ENCODE measurements at regions not wholly inside any gene's neighbourhood (a gene's known extent, or its start where the extent isn't known, plus 50 kb on each side); places are given as distances from the start of the nearest gene placed in this dataset.

GRCh38 chr10:43891241-43891640, 242.6 kb upstream of the ZNF32 start:
- H2AFZ ChIP-seq (ENCODE audit: low read depth), result no peak overlapping the region
- no peaks in the 10 kb centered on the region for H3K27me3 ChIP-seq (ENCODE audit: insufficient read depth)
- H3K36me3 ChIP-seq (replicated peaks in 1 of 2; ENCODE audit: control insufficient read depth in 1 of 2, insufficient read depth in 2 of 2, low read length in 1 of 2), result no peaks in the 10 kb centered on the region
- H3K27ac ChIP-seq (ENCODE audit: low read depth in 2 of 2, low read length in 1 of 2), result no peak overlapping the region
- TF ChIP-seq SIN3A (IDR thresholded peaks at IDR 0.05; ENCODE audit: borderline replicate concordance, low read depth, low read length), result no peak
- TF ChIP-seq, protein P1, sequence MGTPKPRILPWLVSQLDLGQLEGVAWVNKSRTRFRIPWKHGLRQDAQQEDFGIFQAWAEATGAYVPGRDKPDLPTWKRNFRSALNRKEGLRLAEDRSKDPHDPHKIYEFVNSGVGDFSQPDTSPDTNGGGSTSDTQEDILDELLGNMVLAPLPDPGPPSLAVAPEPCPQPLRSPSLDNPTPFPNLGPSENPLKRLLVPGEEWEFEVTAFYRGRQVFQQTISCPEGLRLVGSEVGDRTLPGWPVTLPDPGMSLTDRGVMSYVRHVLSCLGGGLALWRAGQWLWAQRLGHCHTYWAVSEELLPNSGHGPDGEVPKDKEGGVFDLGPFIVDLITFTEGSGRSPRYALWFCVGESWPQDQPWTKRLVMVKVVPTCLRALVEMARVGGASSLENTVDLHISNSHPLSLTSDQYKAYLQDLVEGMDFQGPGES (IDR thresholded peaks at IDR 0.05; ENCODE audit: low read depth, low read length), result no peak
- no peak for TF ChIP-seq FOXM1 (IDR thresholded peaks at IDR 0.05; ENCODE audit: low read depth)
- no peak for TF ChIP-seq TEAD4 (IDR thresholded peaks at IDR 0.05; ENCODE audit: borderline replicate concordance, insufficient read depth)
- TF ChIP-seq CTCF (IDR thresholded peaks at IDR 0.05), result no peak
- no peak for TF ChIP-seq RXRA (IDR thresholded peaks at IDR 0.05; ENCODE audit: borderline replicate concordance, low read depth)
- no peak for TF ChIP-seq NFIC (IDR thresholded peaks at IDR 0.05; ENCODE audit: borderline replicate concordance)
- no peak for TF ChIP-seq ZBTB33 (IDR thresholded peaks at IDR 0.05; ENCODE audit: borderline replicate concordance, low read depth)
- no peak for TF ChIP-seq MAX (IDR thresholded peaks at IDR 0.05; ENCODE audit: low read depth)
- no peak for TF ChIP-seq JUND (IDR thresholded peaks at IDR 0.05)
- H3K9ac ChIP-seq, result no peak overlapping the region
- DNase-seq, result no peak
- H4K20me1 ChIP-seq (ENCODE audit: insufficient read depth), result no peaks in the 10 kb centered on the region
- H3K4me3 ChIP-seq (ENCODE audit: low read depth in 2 of 2, low read length in 1 of 2), result no peak overlapping the region
- no peaks in the 10 kb centered on the region for H3K79me2 ChIP-seq (ENCODE audit: insufficient read depth)
- POLR2A ChIA-PET, result no interaction called here
- H3K4me1 ChIP-seq (ENCODE audit: control insufficient read depth in 1 of 2, insufficient read depth in 2 of 2, low read depth in 1 of 2, low read length in 1 of 2), result peaks cover 0 to 6% of the 10 kb centered on the region in 2 experiments; a peak in 2 of 4 replicates
- no peak overlapping the region for H3K4me2 ChIP-seq
- H3F3A ChIP-seq (replicated peaks; ENCODE audit: insufficient read depth), result peaks cover 10% of the 10 kb centered on the region
- CTCF ChIA-PET, result no interaction called here
- H3K9me3 ChIP-seq, result no peaks in the 10 kb centered on the region
- H3K9me2 ChIP-seq, result no peaks in the 10 kb centered on the region

GRCh38 chr10:43890124-43890523, 241.4 kb upstream of the ZNF32 start:
- CTCF ChIA-PET, result interaction anchor here (0.7 kb wide), 1 partner anchor 10 kb away, joined by 3 read pairs; no protein-coding TSS in a partner anchor
- Histone ChIP-seq H3K79me2 (ENCODE audit: insufficient read depth) (no peaks in the 10 kb centered on the region), H3K27ac (ENCODE audit: low read depth in 2 of 2, low read length in 1 of 2) (peak overlapping the region in 1 of 2 experiments; percentile 63; a peak in 2 of 4 replicates), H3K4me1 (ENCODE audit: control insufficient read depth in 1 of 2, insufficient read depth in 2 of 2, low read depth in 1 of 2, low read length in 1 of 2) (peaks cover 0 to 6% of the 10 kb centered on the region in 2 experiments; a peak in 2 of 4 replicates), H2AFZ (ENCODE audit: low read depth) (no peak overlapping the region), H3K4me3 (ENCODE audit: low read depth in 2 of 2, low read length in 1 of 2) (no peak overlapping the region), H3K9ac (no peak overlapping the region), H3K4me2 (no peak overlapping the region), H3K9me3 (no peaks in the 10 kb centered on the region), H3K27me3 (ENCODE audit: insufficient read depth) (no peaks in the 10 kb centered on the region), H3K9me2 (no peaks in the 10 kb centered on the region), H4K20me1 (ENCODE audit: insufficient read depth) (no peaks in the 10 kb centered on the region), H3K36me3 (replicated peaks in 1 of 2; ENCODE audit: control insufficient read depth in 1 of 2, insufficient read depth in 2 of 2, low read length in 1 of 2) (no peaks in the 10 kb centered on the region), H3F3A (replicated peaks; ENCODE audit: insufficient read depth) (peaks cover 10% of the 10 kb centered on the region)
- POLR2A ChIA-PET, result no interaction called here
- DNase-seq, result no peak
- TF ChIP-seq, protein P2, sequence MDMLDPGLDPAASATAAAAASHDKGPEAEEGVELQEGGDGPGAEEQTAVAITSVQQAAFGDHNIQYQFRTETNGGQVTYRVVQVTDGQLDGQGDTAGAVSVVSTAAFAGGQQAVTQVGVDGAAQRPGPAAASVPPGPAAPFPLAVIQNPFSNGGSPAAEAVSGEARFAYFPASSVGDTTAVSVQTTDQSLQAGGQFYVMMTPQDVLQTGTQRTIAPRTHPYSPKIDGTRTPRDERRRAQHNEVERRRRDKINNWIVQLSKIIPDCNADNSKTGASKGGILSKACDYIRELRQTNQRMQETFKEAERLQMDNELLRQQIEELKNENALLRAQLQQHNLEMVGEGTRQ (IDR thresholded peaks at IDR 0.05; ENCODE audit: borderline replicate concordance, low read depth, low read length), result no peak
- TF ChIP-seq GABPA (IDR thresholded peaks at IDR 0.05; ENCODE audit: low read depth), result no peak
- TF ChIP-seq ZBTB33 (IDR thresholded peaks at IDR 0.05; ENCODE audit: borderline replicate concordance, low read depth), result no peak
- no peak for TF ChIP-seq FOSL2 (IDR thresholded peaks at IDR 0.05; ENCODE audit: borderline replicate concordance, low read depth)
- no peak for TF ChIP-seq TEAD4 (IDR thresholded peaks at IDR 0.05; ENCODE audit: borderline replicate concordance, insufficient read depth)
- 24% methylated on average over 2 of the region's 2 CpGs for WGBS (ENCODE audit: low lambda C conversion rate)
